C4-2B (cell line): ENCODE measurements at regions not wholly inside any gene's neighbourhood (a gene's known extent, or its start where the extent isn't known, plus 50 kb on each side); places are given as distances from the start of the nearest gene placed in this dataset.

ENCODE experiments used
- ZFX ChIP-seq: fragments of 450-650 bp; IDR thresholded peaks from 2 replicates; pipeline ENCODE4 v1.6.1; 2017
- TF ChIP-seq, protein P1 (sequence below): fragments of 450-650 bp; conservative IDR thresholded peaks from 2 replicates; pipeline ENCODE4 v1.5.1; 2017; ENCODE audit warnings: mild to moderate bottlenecking

GRCh38 chr4:170671171-170671570, 581.4 kb upstream of the AADAT start:
- TF ChIP-seq, protein P1, sequence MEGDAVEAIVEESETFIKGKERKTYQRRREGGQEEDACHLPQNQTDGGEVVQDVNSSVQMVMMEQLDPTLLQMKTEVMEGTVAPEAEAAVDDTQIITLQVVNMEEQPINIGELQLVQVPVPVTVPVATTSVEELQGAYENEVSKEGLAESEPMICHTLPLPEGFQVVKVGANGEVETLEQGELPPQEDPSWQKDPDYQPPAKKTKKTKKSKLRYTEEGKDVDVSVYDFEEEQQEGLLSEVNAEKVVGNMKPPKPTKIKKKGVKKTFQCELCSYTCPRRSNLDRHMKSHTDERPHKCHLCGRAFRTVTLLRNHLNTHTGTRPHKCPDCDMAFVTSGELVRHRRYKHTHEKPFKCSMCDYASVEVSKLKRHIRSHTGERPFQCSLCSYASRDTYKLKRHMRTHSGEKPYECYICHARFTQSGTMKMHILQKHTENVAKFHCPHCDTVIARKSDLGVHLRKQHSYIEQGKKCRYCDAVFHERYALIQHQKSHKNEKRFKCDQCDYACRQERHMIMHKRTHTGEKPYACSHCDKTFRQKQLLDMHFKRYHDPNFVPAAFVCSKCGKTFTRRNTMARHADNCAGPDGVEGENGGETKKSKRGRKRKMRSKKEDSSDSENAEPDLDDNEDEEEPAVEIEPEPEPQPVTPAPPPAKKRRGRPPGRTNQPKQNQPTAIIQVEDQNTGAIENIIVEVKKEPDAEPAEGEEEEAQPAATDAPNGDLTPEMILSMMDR, result no peak
- TF ChIP-seq ZFX, result no peak
